Stromal cell of bone marrow (primary cell): ENCODE measurements at regions not wholly inside any gene's neighbourhood (a gene's known extent, or its start where the extent isn't known, plus 50 kb on each side); places are given as distances from the start of the nearest gene placed in this dataset.
A peak's percentile ranks its signal among the peaks of the same experiment; 100 is the strongest.
"Not testable (repeated sequence)": the region's sequence is repeated elsewhere in the genome, so short reads cannot be mapped to it uniquely, and the experiment has no call there.

ENCODE experiments used
- DNase-seq: peaks from one replicate; pipeline ENCODE4 v3.0.0-alpha.2; 2012; ENCODE audit warnings: low read depth

GRCh38 chr16:29199626-29200025 is 206.9 kb downstream of the NPIPB11 start:
- peak; percentile 70 for DNase-seq

GRCh38 chr16:29198731-29199521 is 207.6 kb downstream of the NPIPB11 start:
- no peak for DNase-seq

- no peak for DNase-seq
These were observed 208.3 kb downstream of the NPIPB11 start for GRCh38 chr16:29198231-29198630.

- DNase-seq: not testable (repeated sequence)
These were observed 208.9 kb downstream of the NPIPB11 start for GRCh38 chr16:29197494-29198100.

GRCh38 chr16:29196746-29197145 is 209.8 kb downstream of the NPIPB11 start:
- not testable (repeated sequence) for DNase-seq

- peak; percentile 63 for DNase-seq
These were observed 210.4 kb downstream of the LAT start for GRCh38 chr16:29195116-29195872.

- DNase-seq: not testable (repeated sequence)
These were observed 209.5 kb downstream of the LAT start for GRCh38 chr16:29194185-29194844.

- not testable (repeated sequence) for DNase-seq
These were observed 208.8 kb downstream of the LAT start for GRCh38 chr16:29193634-29194033.

GRCh38 chr16:29193248-29193574 is 208.4 kb downstream of the LAT start:
- DNase-seq: not testable (repeated sequence)

GRCh38 chr16:29192329-29193247 is 207.7 kb downstream of the LAT start:
- no peak for DNase-seq

- DNase-seq: not testable (repeated sequence)
These were observed 206.9 kb downstream of the LAT start for GRCh38 chr16:29191636-29192180.

GRCh38 chr16:29190553-29191431 is 205.9 kb downstream of the LAT start:
- not testable (repeated sequence) for DNase-seq

GRCh38 chr16:29188806-29189205 is 204.0 kb downstream of the LAT start:
- DNase-seq: not testable (repeated sequence)

GRCh38 chr16:29186306-29187220 is 201.7 kb downstream of the LAT start:
- DNase-seq: not testable (repeated sequence)

GRCh38 chr16:29185872-29186271 is 201.0 kb downstream of the LAT start:
- DNase-seq: not testable (repeated sequence)

GRCh38 chr16:29184738-29185438 is 200.0 kb downstream of the LAT start:
- peak; percentile 50 for DNase-seq

GRCh38 chr16:29182940-29183868 is 198.4 kb downstream of the LAT start:
- not testable (repeated sequence) for DNase-seq
